NCI-H2081 (cell line): ENCODE measurements at regions not wholly inside any gene's neighbourhood (a gene's known extent, or its start where the extent isn't known, plus 50 kb on each side); places are given as distances from the start of the nearest gene placed in this dataset.

ENCODE experiments used
- DNase-seq, 2 experiments: peaks; one replicate each; lab custom pipeline; 2025; lab: John Stamatoyannopoulos, UW

DNA sequence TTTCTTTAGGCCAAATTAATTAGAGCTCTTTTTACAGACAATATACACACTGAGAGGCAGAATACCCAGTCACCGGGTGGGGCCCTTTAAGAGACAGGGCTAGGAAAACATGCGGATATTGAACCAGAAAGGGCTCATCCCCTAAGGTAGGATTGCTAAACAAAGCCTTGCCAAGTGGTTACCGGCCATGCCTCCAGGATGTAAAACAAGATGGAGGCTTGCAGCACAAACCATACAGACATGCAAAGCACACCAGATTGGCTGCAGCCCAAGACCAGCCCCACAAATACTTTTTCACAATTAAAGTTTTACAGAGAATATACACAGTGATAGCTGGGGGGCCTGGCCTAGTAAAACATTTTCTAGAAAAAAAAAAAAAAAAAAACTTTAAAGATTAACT lies 210.0 kb downstream of the KLHL4 start:
- DNase-seq = peak; percentile 39 to 78

DNA sequence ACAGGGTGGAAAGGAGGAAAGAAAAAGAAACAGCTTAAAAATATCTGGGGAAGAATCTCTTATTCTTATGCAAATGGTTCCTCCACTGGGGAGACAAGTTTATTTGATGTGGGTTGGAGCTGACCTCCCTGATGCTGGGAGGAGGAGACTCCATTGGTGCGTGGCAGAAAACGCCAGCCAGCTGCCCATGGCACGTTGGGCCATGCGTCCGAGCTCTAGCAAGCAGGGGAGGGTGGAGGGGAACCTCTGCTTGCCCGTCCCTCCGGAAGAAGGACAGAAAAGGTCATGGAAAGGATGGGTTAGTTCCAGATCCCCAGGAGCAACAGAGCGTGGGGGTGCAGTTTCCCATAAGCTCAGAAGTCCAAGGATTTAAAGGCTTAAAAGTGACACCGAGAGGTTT lies 210.4 kb downstream of the KLHL4 start:
- peak; percentile 15 to 78 for DNase-seq

DNA sequence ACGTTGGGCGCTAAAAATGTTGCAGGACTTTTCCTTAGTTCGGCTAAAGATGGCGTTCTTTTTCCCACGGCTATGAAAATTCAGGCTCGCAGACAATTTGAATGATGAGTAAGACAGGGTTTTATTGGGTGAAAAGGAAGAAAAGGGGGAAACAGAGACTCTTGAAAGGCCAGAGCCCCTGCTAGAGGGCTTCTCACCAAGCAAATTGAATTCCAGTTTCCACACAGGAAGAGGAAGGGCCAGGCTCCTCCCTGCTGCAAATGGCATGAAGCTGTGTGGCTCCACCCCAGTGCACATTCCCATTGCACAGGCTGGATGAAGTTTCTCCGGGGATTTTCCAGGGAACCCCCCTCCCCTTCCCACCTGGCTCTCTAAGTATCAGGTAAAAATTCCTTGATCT lies 210.9 kb downstream of the KLHL4 start:
- peak; percentile 67 to 81 for DNase-seq

DNA sequence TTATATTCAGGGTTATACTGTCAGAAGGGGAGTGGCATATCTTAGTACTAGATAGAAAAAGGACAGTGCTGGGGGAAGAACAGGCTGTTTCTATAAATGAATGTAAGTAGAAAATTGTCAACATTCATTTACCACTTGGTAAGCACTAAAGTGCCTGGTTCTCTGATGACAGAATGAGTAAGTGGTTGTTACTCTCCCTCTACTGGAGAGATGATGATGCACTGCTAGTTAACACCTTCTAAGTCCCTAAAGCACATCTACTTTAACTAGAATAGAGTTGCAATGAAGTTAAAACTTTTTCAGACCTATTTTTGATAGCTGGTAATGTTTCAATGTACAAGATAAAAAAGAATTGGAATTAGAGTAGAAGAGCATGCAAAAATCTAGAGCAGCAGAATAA lies 214.5 kb downstream of the KLHL4 start:
- no peak for DNase-seq

DNA sequence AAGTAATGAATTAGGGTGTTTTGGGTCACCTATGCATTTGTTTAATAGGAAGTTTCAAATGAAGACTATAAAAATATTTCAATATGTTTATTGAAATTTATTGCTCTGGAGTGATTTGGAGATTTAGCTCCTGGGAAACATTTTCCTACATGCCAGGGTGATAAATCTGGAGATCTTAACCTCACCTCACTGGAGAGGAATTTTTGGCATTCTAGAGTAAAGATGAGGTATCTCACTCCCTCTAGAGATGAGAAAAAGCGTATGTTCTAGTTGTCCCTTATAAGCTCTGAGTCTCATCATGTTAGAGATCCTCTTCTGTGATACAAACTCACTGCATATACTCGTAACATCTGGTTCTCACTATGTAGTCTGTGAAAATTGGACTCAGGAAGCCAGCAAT lies 219.0 kb downstream of the KLHL4 start:
- no peak for DNase-seq

DNA sequence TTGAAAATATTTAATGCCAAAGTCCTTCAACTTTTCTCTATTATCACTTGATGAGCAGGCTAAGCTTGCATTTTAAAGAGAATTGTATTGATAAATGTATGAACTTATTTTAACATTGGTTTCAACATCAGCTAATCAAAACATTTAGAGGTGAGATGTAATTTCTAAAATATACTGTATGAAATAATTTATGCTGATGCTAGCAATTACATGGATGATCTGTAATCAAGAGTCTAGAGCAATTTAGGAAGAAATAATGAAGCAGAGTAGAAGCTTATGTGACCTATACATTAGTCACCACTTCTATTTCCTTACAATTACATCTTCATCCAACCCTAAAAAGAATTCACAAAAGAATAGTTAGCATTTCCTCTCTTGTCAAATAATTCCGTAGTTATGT lies 226.8 kb downstream of the KLHL4 start:
- DNase-seq = no peak

DNA sequence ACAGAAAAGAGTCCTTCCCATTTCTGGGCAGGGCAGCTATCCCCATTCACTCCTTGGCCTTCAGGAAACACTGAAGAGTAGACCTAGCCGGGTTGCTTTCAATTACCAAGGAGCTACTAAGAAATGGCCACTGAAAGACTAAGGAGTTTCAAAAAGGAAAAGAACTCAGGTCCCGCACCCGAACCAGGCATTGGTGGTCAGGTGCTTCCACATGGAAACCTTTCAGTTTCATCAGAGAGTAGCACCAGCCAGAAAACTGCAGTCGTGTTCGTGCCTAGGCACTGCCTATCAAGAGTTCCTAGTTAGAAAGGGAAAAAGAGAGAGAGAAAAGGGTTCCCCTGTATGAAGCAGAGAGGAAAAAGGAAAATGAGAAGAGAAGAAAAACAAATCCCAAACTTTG lies 237.9 kb downstream of the KLHL4 start:
- no peak for DNase-seq

DNA sequence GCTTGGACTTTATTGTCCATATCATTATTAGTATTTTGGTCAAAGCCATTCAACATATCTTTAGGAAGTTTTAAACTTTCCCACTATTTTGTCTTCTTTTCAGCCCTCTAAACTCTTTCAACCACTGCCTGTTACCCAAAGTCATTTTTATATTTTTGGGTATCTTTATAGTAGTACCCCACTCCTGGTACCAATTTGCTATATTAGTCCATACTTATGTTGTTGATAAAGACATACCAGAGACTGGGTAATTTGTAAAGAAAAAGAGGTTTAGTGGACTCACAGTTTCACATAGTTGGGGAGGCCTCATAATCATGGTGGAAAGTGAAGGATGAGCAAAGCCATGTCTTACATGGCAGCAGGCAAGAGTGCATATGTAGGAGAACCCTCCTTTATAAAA lies 271.4 kb downstream of the KLHL4 start:
- DNase-seq = no peak

DNA sequence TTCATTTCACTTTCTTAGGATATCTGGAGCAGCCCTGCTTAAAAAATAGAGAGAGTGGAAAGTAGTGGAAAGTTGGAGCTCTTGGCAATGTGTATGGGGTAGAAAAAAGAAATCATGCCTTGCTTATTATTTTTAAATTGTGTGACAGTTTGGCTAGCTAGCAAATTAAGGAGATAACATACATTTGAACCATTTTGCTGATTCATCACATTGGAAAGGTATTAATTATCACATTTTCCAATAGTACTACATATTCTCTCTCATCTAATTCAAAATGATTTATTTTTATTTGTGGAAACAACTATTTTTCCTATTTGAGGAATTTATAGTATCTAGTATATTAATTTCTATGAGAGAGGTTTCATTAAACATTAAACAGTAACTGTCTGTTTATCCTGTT lies 280.4 kb downstream of the KLHL4 start:
- no peak for DNase-seq

DNA sequence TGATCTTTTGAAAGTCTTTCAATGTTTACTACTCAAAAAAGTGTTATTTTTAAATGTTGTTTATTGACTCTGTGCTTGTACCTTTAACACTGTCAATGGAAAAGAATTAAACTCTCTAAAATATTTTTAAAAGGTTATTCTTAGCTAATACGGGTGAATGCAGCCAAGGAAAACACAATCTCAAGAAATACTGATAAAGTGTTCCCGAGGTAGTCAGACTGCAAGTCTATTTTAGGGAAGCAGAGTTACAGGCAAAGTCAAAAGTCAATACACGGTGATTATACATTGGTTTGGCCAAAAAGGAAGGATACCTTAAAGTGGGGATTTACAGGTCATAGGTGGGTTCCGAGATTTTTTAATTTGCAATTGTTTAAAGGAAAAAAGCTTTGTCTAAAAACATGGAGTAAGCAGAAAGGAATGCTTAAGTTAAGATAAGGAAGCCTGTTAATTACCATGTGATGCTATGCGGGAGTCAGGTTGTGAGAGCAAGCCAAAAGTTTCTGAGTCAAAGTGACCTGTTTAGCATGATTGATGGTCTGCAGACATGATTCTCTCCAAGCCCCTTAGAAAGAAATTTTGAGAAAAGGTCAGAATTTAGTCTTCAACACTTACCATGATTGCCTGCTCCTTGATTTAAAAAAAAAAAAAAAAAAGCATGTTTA lies 288.4 kb downstream of the KLHL4 start:
- no peak for DNase-seq

DNA sequence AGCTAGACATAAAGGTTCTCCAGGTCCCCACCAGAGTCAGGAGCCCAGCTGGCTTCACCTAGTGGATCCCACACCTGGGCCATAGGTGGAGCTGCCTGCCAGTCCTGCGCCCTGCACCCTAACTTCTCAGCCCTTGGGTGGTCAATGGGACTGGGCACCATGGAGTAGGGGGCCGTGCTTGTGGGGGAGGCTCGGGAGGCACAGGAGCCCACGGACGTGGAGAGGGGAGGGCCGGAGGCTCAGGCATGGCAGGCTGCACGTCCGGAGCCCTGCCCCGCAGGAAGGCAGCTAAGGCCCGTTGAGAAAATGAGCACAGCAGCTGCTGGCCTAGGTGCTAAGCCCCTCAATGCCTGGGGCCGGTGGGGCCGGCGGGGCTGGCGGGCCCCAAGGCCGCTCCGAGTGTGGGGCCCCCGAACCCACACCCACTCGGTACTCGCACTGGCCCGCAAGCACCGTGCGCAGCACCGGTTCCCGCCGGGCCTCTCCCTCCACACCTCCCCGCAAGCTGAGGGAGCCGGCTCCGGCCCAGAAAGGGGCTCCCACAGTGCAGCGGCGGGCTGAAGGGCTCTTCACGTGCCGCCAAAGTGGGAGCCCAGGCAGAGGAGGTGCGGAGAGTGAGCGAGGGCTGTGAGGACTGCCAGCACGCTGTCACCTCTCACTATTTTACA lies 291.1 kb downstream of the KLHL4 start:
- DNase-seq = no peak

DNA sequence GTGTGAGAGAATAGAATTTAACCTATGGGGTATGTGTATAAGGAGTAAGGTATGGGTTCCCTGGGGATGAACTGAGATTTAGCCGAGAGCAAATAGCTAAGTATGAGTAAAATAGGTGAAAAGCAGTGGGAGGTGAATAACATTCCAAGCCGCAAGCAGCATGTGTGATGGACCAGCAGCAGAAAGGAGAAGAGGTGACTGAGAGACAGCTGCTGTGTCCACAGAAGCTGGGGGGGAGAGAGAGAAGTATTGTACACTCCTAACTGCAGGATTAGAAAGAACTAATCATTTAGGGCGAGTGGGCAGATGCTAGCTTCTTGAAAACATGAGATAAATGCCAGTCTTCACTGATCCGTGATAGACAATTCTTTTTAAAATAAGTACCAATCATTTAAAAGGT lies 296.0 kb downstream of the KLHL4 start:
- no peak for DNase-seq

DNA sequence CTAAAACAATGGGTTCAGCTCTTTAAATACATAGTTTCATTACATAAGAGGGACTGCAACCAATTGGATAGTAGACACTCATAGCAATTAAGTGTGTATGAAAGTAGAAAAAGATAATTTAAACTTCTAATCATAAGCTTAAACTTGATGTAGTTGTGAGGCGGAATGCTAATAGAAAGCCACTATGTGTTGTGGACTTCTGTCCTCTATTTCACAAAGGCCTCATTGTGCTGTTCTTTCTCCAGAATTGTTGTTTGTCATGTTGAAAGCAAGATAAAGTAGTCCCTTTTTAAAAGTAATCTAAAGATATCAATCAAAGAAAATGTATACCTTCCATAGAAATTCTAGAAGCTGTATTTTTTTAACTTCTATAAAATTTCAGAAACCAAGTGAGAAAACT lies 329.4 kb downstream of the KLHL4 start:
- DNase-seq = no peak

DNA sequence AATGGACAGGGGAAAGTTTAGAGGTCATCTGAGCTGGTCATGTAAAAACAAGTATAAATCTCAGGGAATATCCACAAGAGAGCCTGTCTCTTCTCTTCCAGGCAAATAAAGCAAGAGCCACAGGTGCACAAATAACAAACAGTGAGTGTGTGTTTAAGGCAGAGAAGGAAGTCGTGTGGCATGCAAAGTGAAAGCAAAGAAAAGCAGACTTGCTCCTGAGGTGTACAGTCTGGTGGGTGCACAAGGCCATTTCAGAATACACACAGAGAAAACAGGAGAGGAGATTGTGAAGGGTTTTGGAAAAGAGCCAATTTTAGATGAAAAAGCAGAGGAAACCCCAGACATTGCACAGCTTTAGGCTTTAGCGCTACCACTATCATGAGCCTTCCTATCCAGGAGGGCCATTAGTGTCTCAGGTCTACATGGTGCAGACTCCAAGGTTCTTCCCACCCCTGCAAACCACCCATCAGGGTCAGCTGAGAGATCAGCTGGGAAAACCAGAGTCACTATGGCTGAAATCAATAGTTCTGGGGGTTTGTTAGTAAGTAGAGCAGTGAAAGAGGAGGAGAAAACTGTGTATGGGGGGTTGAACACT lies 355.8 kb downstream of the KLHL4 start:
- DNase-seq = peak in 1 of 2 experiments; percentile 12

DNA sequence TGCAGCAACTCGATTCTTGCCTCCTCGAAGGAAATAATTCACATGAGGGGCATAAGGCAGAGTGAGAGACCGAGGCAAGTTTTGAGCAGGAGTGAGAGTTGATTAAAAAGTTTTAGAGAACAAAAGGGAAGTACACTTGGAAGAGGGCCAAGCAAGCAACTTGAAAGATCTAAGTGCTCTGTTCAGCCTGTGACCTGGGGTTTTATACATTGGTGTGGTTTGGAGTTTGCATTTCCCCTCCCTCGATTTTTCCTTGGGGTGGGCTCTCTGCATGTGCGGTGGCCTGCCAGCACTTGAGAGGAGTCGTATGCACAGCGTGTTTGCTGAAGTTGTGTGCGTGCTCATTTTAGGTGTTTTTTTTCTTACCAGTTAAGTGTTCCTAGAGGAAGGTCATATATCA lies 356.4 kb downstream of the KLHL4 start:
- DNase-seq = no peak

DNA sequence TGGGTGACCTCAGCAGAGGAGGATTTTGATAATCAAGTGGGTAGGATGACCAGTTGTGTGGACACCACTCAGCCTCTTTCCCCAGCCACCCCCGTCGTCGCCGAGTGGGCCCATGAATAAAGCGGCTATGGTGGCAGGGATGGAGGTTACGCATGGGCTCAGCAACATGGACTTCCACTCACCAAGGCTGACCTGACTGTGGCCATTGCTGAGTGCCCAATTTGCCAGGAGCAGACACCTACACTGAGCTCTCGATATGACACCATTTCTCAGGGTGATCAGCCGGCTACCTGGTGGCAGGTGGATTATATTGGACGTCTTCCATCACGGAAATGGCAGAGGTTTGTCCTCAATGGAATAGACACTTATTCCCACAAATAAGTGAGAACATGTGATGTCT lies 361.3 kb downstream of the KLHL4 start:
- DNase-seq = no peak

DNA sequence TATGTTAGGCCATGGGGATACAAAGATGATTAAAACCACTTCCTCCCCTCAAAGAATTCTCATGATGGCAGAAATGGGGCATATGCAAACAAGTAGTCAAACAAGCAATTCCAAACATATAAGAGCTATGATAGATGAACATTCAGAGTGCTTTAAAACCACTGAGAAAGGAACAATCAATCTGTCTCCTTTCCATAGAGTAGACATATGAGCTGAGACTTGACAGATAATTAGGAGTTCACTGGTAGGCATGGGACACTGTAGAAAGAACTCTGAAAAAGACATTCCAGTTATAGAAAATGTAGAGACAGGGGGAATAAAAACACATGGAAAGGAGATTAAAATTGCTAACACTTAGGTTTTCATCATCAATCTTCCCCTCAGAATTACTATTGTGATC lies 372.8 kb downstream of the KLHL4 start:
- DNase-seq = no peak

DNA sequence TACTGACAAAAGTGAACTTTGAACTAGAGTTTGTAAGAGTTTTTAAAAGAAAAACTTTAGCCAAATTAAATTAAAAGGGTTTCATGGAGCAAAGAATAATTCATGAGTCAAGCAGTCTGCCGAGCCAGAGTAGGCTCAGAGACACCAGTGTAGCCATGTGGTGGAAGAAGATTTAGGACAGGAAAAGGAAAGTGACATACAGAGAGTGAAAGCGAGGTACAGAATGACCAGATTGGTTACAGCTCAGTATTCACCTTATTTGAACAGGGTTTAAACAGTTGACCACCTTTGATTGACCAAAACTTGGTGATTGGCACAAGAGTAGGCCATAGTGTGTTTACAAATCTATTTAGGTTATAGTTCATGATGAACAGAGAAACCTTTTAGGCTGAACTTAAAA lies 377.8 kb downstream of the KLHL4 start:
- no peak for DNase-seq

DNA sequence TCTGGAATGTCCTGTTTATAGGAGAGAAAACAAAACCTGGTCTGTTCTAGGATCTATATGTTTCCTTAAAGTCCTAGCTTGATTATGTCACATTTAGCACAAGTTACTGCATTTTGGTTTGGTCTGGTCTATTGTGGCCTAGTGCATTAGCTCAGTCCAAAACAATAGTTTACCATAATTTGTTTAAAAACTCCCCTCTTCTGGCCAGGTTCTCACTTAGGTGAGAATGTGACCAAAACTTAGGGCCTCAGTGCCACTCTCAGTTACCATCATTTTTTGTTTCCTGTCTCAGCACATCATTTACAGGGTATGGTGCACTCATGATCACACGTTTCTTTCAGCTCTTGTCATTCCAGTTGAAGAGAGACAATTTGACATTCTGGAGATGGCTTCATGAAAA lies 378.5 kb downstream of the KLHL4 start:
- DNase-seq = no peak

DNA sequence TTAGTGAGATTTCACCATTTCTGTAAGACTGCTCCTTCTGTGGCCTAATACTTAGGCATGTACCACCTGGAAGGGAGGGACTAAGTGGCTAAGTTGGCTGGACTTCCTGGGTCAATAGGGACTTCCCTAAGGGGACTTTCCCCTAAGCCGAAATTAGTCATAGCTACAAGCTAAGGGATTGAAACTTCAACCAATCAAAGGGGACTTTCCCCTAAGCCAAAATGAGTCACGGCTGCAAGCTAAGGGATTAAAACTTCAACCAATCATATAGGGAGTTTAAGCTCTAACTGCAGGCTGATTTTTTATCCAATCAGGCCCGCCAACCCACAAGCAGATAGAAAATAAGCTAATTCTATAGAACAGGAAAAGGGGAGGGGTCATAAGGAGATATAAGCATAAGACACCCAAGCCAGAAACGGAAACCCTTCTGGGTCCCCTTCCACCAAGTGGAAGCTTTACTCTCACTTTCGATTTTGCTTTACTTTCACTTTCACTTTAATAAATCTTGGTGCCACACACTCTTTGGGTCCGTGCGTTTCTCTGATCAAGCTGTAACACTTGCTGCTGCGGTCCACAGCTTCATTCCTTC lies 382.8 kb downstream of the KLHL4 start:
- no peak for DNase-seq

DNA sequence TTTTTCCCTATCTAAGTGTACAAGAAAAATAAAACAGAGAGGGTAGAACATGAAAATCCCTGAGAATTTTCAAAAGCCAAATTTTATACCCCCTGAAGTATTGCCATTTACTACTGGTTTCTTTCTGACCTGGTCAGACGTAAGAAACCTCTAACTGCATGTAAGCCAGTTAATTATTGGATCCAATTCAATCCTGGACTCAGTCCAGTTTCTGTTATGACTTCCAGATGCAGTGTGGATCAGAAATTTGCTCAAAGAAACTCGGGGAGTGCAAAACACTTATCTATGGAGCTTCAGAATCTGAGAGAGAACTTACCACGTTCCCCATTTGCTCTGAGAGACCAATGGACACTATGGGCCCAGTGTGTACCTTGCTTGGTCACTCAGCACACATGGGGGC lies 383.5 kb downstream of the KLHL4 start:
- DNase-seq = no peak

DNA sequence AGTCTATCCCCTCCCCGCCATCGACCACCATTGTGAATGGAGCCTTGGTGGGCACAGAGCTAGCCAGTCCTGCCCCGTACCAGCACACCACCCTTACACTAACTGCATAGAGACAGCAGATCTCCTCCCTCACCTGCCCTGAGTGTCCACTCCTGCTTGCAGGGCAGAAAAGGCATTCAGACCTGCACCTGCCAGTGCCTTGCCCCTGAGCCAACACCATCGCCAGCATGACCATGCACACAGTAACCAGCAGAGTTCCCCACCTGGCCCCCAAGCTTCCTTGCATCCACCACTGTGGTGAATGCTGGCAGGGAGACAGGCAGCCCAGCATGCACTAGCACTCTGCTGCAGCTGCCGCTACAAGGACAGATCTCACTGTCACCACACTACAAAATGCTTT lies 397.1 kb downstream of the KLHL4 start:
- no peak for DNase-seq

DNA sequence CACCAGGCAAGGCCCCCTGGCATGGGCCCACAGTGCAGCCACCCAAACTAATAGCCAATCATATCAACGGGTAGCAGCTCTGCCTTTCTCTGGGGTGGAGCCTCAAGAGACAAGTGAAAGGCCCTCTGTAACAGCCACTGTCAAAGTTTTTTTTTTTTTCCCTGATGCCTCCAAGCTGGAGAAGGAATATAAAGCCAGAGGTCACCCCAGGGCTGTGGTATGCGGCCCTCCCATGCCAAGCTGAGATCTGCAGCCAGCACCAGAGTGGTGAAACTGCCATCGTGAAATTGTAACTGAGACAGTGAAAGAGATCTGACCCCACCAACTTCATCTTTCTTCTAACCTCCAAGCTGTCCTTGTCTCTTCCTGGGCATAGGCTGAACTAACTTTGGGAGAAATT lies 407.0 kb downstream of the KLHL4 start:
- DNase-seq = no peak
